ENCODE measurements at regions not wholly inside any gene's neighbourhood (a gene's known extent, or its start where the extent isn't known, plus 50 kb on each side); places are given as distances from the start of the nearest gene placed in this dataset.
"Not testable (repeated sequence)": the region's sequence is repeated elsewhere in the genome, so short reads cannot be mapped to it uniquely, and the experiment has no call there.

DNA sequence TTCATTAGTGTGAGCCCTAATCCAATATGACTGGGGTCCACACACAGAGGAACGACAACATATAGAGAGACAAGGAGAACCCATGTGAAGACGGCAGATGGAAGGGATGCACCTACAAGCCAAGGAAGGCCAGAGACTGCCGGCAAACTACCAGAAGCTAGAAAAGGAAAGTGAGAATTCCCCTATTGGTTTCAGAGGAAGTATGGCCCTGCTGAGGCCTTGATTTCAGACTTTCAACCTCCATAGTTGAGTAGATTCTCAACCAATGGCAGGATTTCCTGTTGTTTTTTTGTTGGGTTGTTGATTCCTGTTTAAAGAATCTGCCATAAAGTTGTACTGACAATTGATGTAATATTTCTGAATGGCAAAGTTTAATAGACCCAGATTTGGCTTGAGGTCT lies 241.5 kb downstream of the SATB2 start:
- Mint-ChIP-seq H3K36me3 (ENCODE audit: low read depth) (no peaks in the 10 kb centered on the region), H3K4me3 (no peak overlapping the region), H3K4me1 (no peaks in the 10 kb centered on the region), H3K9me3 (peaks cover 5% of the 10 kb centered on the region), H3K27me3 (no peaks in the 10 kb centered on the region), H3K27ac (no peak overlapping the region)
- ATAC-seq: no peak
- no peak for DNase-seq

DNA sequence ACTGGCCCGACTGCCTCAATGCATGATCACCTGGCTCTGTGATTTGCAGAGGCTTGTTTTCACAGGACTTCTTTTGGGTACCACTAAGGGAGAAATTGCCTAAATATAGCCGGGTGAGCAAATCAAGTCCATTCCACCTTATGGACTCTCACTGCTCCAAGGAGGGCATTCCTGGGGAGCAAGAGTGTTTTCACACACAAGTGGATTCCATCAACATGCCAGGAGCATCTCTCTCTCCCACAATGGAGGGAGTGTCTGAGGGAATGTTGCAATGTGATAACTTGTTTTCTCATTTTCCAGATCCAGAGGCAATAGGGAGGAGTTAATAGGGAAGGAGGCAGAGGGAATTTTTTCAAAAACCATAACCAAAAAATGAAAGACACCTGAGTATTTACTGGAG lies 250.7 kb downstream of the SATB2 start:
- no peak for ATAC-seq
- H3K9me3 Mint-ChIP-seq: peaks cover 4% of the 10 kb centered on the region
- no peaks in the 10 kb centered on the region for H3K4me1 Mint-ChIP-seq
- no peak for DNase-seq
- H3K4me3 Mint-ChIP-seq: no peak overlapping the region
- H3K27ac Mint-ChIP-seq: no peak overlapping the region
- H3K36me3 Mint-ChIP-seq (ENCODE audit: low read depth): no peaks in the 10 kb centered on the region
- H3K27me3 Mint-ChIP-seq: peaks cover 3% of the 10 kb centered on the region

DNA sequence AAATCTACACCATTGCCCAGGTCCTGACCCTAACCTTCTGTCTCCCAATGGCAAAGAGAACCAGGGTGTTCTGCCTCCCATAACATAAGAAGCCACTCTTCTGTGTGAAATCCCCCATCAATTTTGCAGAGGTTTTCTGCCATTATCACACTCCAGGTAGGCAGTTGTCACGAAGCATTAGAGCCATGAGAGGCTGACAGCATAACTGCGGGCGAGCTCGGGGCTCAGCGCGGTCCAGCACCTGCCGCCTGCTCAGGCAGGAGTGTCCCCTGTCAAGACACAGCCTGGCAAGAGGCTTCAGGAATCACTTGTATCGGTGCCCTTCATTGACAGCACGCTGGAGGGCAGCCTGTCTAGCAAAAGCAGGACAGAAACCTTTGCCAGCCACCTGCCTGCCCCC lies 251.2 kb downstream of the SATB2 start:
- Mint-ChIP-seq H3K9me3 (peaks cover 4% of the 10 kb centered on the region), H3K27me3 (peaks cover 3% of the 10 kb centered on the region), H3K4me1 (no peaks in the 10 kb centered on the region), H3K27ac (no peak overlapping the region), H3K4me3 (no peak overlapping the region), H3K36me3 (ENCODE audit: low read depth) (no peaks in the 10 kb centered on the region)
- ATAC-seq: no peak
- DNase-seq: no peak

GRCh38 chr2:199202964-199203363 lies 254.8 kb downstream of the SATB2 start:
- DNase-seq (no peak), ATAC-seq (no peak)
- Mint-ChIP-seq H3K36me3 (ENCODE audit: low read depth) (no peaks in the 10 kb centered on the region), H3K27me3 (peaks cover 3% of the 10 kb centered on the region), H3K4me3 (no peak overlapping the region), H3K9me3 (no peaks in the 10 kb centered on the region), H3K4me1 (no peaks in the 10 kb centered on the region), H3K27ac (no peak overlapping the region)

DNA sequence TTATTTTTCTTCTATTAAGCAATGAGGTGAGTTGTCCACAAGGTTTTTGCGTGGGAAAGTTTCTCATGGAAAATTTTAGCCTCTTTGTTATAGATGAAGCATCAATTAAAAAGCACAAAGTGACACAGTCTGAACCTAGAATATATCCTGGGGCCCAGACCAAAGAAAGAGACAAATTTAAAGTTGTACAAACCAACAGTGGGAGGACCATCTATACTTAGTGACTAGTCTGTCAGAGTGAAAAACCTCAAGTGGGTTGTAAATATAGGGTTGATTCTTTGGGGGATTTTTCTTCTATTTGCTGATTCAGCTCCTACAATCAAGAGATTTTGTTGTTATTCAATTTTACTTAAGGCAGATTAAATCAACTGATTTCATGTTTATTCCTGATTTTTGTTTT lies 256.2 kb downstream of the SATB2 start:
- Mint-ChIP-seq H3K27me3 (peaks cover 3% of the 10 kb centered on the region), H3K4me3 (no peak overlapping the region), H3K4me1 (no peaks in the 10 kb centered on the region), H3K36me3 (ENCODE audit: low read depth) (no peaks in the 10 kb centered on the region), H3K9me3 (no peaks in the 10 kb centered on the region), H3K27ac (no peak overlapping the region)
- DNase-seq (no peak), ATAC-seq (no peak)

DNA sequence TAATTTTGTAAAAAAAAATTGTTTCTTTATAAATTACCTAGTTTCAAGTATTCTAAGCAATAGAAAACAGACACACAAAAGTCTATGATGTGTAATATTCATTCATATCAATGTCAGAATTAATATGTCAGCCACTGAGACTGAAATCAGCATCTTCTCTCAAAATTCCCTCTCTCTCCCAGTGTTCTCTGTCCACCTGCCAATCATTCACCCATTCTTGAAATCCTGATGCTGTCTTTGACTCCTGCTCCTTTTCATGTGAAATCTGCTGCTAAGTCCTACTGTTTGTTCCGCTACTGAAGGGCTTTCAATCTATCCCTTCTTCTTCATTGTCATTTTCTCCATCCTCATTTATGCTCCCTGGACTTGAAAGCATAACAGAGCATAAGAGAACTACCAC lies 257.9 kb downstream of the SATB2 start:
- ATAC-seq (no peak), DNase-seq (no peak)
- Mint-ChIP-seq H3K4me3 (no peak overlapping the region), H3K27me3 (peaks cover 3% of the 10 kb centered on the region), H3K27ac (no peak overlapping the region), H3K4me1 (no peaks in the 10 kb centered on the region), H3K9me3 (no peaks in the 10 kb centered on the region), H3K36me3 (ENCODE audit: low read depth) (no peaks in the 10 kb centered on the region)

DNA sequence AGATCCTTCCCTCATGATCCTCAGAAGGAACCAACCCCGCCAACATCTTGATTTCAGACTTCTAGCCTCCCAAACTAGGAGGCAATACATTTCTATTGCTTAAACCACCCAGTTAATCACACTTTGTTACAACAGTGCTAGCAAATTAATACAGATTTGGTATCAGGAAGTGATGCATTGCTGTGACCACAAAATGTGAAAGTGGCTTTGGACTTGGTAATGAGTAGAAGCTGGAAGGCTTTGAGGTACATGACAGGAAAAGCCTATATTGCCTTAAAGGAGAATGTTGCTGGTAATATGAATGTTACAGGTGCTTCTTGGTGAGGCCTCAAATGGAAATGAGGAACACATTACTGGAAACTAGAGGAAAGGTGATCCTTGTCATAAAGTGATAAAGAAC lies 260.3 kb downstream of the SATB2 start:
- Mint-ChIP-seq H3K9me3 (no peaks in the 10 kb centered on the region), H3K4me1 (no peaks in the 10 kb centered on the region), H3K27ac (no peak overlapping the region), H3K27me3 (no peaks in the 10 kb centered on the region), H3K36me3 (ENCODE audit: low read depth) (no peaks in the 10 kb centered on the region), H3K4me3 (no peak overlapping the region)
- ATAC-seq: no peak
- DNase-seq: no peak

- Mint-ChIP-seq H3K27ac (no peak overlapping the region), H3K4me1 (no peaks in the 10 kb centered on the region), H3K9me3 (no peaks in the 10 kb centered on the region), H3K27me3 (no peaks in the 10 kb centered on the region), H3K4me3 (no peak overlapping the region), H3K36me3 (ENCODE audit: low read depth) (no peaks in the 10 kb centered on the region)
- ATAC-seq: no peak
- DNase-seq: no peak
These were observed 261.1 kb downstream of the SATB2 start for GRCh38 chr2:199196686-199197085.

DNA sequence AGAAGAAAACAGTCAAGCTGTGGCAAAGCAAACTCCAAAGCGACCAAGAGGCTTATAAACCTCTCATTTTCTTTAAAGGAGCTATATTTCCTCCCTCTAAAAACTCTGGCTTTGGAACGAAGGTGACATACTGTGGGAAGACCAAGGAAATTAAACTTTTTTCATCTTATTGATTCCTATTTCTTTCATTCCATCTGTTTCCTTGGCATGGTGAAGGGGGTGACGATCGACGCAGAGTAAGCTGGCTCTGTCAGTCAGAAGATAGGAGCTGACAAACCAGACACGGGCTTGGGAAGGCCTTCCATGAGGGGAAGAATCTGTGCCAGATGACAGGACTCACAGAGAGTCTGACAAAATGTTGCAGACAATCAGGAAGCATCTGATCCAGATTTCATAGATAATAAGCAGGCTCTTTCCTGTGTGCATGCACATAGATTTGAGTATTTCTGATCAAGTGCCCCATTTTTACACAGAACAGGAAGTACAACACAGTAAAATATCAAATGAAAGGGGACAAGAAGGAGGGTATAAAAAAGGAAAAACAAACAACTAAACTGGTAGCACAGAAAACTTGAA lies 261.7 kb downstream of the SATB2 start:
- Mint-ChIP-seq H3K36me3 (ENCODE audit: low read depth) (no peaks in the 10 kb centered on the region), H3K27ac (no peak overlapping the region), H3K4me3 (no peak overlapping the region), H3K4me1 (no peaks in the 10 kb centered on the region), H3K27me3 (no peaks in the 10 kb centered on the region), H3K9me3 (no peaks in the 10 kb centered on the region)
- DNase-seq: no peak
- no peak for ATAC-seq

- ATAC-seq: no peak
- H3K9me3 Mint-ChIP-seq: peaks cover 3% of the 10 kb centered on the region
These were observed 266.3 kb downstream of the SATB2 start for GRCh38 chr2:199191461-199191860.

GRCh38 chr2:199189229-199189628 lies 268.5 kb downstream of the SATB2 start:
- Mint-ChIP-seq H3K36me3 (ENCODE audit: low read depth) (no peaks in the 10 kb centered on the region), H3K27ac (no peak overlapping the region), H3K4me1 (no peaks in the 10 kb centered on the region), H3K9me3 (peaks cover 3% of the 10 kb centered on the region), H3K4me3 (no peak overlapping the region), H3K27me3 (no peaks in the 10 kb centered on the region)
- DNase-seq: no peak
- no peak for ATAC-seq

More at GRCh38 chr2:199191461-199191860, 266.3 kb downstream of the SATB2 start:
- Mint-ChIP-seq H3K36me3 (ENCODE audit: low read depth) (no peaks in the 10 kb centered on the region), H3K27me3 (no peaks in the 10 kb centered on the region), H3K4me3 (no peak overlapping the region), H3K27ac (no peak overlapping the region), H3K4me1 (no peaks in the 10 kb centered on the region)
- DNase-seq: no peak

- Mint-ChIP-seq H3K4me1 (no peaks in the 10 kb centered on the region), H3K36me3 (ENCODE audit: low read depth) (no peaks in the 10 kb centered on the region), H3K27ac (no peak overlapping the region)
These were observed 271.4 kb downstream of the SATB2 start for GRCh38 chr2:199186301-199186751.

DNA sequence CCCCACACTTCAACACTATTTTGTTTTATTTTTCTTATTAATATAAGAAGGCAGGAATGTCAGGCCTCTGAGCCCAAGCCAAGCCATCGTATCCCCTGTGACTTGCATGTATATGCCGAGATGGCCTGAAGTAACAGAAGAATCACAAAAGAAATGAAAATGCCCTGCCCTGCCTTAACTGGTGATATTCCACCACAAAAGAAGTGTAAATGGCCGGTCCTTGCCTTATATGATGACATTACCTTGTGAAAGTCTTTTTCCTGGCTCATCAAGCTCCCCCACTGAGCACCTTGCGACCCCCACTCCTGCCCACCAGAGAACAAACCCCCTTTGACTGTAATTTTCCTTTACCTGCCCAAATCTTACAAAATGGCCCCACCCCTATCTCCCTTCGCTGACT lies 272.6 kb downstream of the SATB2 start:
- H3K4me1 Mint-ChIP-seq; H3K27me3 Mint-ChIP-seq; DNase-seq; ATAC-seq; H3K9me3 Mint-ChIP-seq; H3K4me3 Mint-ChIP-seq; H3K36me3 Mint-ChIP-seq (ENCODE audit: low read depth); H3K27ac Mint-ChIP-seq: not testable (repeated sequence)

More at GRCh38 chr2:199186301-199186751, 271.4 kb downstream of the SATB2 start:
- ATAC-seq (no peak), DNase-seq (no peak)
- Mint-ChIP-seq H3K27me3 (no peaks in the 10 kb centered on the region), H3K4me3 (no peak overlapping the region), H3K9me3 (peaks cover 3% of the 10 kb centered on the region)

DNA sequence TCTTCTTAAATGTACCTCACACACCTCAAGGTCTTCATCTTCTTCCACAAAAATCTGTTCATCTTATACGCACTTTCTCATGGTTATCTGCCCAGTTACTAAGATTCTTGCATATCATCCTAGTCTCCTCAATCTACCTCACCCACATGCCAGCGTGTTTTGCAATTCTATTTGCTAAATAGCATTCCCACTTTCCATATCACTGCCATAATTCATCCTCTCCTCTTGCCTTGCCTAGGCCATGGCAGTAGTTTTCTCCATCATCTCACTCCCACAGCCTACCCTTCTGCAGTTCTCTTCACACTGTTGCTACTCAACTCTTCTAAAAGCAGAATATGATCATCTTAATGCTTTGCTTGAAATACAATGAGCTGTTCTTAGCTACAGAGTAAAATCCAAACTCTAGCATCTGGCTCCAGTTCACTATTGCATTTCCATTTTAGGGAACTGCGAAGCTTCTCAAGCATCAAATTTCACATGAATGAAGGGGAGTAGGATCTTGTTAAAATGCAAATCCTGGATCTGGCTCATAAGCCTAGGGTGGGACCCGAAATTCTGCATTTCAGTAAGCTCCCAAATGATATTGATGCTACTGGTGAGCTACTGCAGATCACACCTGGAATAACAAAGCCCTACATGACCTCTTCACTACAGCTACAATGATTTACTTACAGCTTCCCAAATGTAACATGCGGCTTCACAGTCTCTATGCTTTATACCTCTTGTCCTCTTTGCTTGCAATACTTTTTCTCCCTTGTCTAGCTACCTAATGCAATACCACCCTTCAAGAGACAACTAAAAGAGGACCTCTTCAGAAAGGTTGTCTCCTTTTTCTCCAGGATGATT lies 293.9 kb downstream of the SATB2 start:
- DNase-seq (no peak), ATAC-seq (no peak)
- Mint-ChIP-seq H3K36me3 (ENCODE audit: low read depth) (no peaks in the 10 kb centered on the region), H3K27me3 (no peaks in the 10 kb centered on the region), H3K4me1 (no peaks in the 10 kb centered on the region), H3K9me3 (no peaks in the 10 kb centered on the region), H3K27ac (no peak overlapping the region), H3K4me3 (no peak overlapping the region)

DNA sequence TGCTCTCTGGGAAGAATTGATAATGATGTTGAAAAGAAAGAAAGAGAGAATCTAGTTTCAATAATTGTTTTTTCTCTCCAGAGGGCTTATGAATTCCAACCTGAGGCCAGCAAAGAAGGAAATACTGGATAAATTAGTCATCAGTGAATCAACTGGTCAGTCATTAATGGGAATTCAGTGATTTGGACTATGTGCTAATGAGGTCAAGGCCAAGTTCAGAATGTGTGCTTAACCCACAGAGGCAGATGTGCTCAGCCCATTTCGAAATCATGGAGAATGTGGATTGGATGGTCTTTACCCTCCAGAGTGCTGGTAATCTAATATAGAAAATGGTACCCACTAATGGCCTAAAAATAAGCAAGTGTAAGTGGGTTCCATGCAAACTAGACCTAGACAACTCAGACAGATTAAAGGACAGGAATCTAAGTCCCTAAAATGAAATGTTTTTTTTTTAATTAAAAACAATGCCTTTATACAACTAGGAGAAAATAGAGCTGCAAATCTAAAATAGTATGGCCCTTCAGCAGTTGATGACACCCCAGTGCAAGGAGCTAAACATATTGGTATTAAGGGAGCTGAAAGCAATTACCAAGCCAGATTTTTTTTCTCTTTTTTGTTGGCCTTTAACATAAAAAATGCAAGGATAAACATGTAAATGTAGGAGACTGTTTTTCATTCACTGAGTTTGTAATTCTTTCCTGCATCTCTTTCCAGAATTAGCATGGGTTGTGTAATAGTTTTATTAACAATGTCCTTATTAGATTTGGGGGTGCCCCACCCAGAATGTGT lies 296.9 kb downstream of the SATB2 start:
- no peaks in the 10 kb centered on the region for H3K36me3 Mint-ChIP-seq (ENCODE audit: low read depth)
- peaks cover 18% of the 10 kb centered on the region for H3K9me3 Mint-ChIP-seq
- H3K4me1 Mint-ChIP-seq: no peaks in the 10 kb centered on the region
- peaks cover 3% of the 10 kb centered on the region for H3K27me3 Mint-ChIP-seq
- ATAC-seq (no peak), DNase-seq (no peak)
- H3K4me3 Mint-ChIP-seq: no peak overlapping the region
- H3K27ac Mint-ChIP-seq: no peak overlapping the region
